Thyroid gland (tissue), 4 donors: ENCODE measurements at regions not wholly inside any gene's neighbourhood (a gene's known extent, or its start where the extent isn't known, plus 50 kb on each side); places are given as distances from the start of the nearest gene placed in this dataset.

Source experiments
- CTCF ChIP-seq, 6 experiments: fragments of 200-600 bp in 3 of 6; fragments of 450-650 bp in 3 of 6; sonication (generic) in 3 of 6; IDR thresholded peaks; one replicate each; pipeline ENCODE4 v1.5.1; 2016 to 2019; ENCODE audit warnings: antibody characterized with exemption in 6 of 6, mild to moderate bottlenecking in 2 of 6, inconsistent platforms in 1 of 6, moderate library complexity in 1 of 6
- POLR2A ChIP-seq, 2 donors: fragments of 450-650 bp; IDR thresholded peaks; one replicate each; pipeline ENCODE4 v1.6.1; 2017; ENCODE audit warnings: antibody characterized with exemption in 2 of 2, mild to moderate bottlenecking in 2 of 2, moderate library complexity in 1 of 2

GRCh38 chr14:75350505-75351060 lies 72.0 kb downstream of the FOS start:
- no peak for TF ChIP-seq CTCF (IDR thresholded peaks at IDR 0.05)
- no peak for TF ChIP-seq POLR2A (IDR thresholded peaks at IDR 0.05)
